Osteoblast (primary cell): ENCODE measurements at regions not wholly inside any gene's neighbourhood (a gene's known extent, or its start where the extent isn't known, plus 50 kb on each side); places are given as distances from the start of the nearest gene placed in this dataset.
"Not testable (repeated sequence)": the region's sequence is repeated elsewhere in the genome, so short reads cannot be mapped to it uniquely, and the experiment has no call there.

Source experiments
- DNase-seq: peaks from one replicate; pipeline ENCODE4 v3.0.0; 2011; ENCODE audit warnings: low spot score, mixed read lengths; ENCODE audit not compliant: insufficient read length; ENCODE audit errors: missing footprints
- H2AFZ ChIP-seq: 2 replicates; pipeline ENCODE4 v1.6.0; 2011; ENCODE audit warnings: mild to moderate bottlenecking, low read length
- H3K27ac ChIP-seq: 2 replicates; pipeline ENCODE4 v1.5.1; 2011; ENCODE audit warnings: mild to moderate bottlenecking, low read depth, low read length, moderate library complexity
- H3K27me3 ChIP-seq: 2 replicates; pipeline ENCODE4 v1.6.0; 2012; ENCODE audit warnings: mild to moderate bottlenecking, control low read depth, inconsistent platforms, low read length, moderate library complexity; ENCODE audit not compliant: insufficient read depth
- H3K36me3 ChIP-seq: 2 replicates; pipeline ENCODE4 v1.5.1; 2011; ENCODE audit warnings: mild to moderate bottlenecking, low read length, control low read depth, moderate library complexity; ENCODE audit not compliant: insufficient read depth
- H3K4me1 ChIP-seq: 2 replicates; pipeline ENCODE4 v1.5.1; 2011; ENCODE audit warnings: mild to moderate bottlenecking, low read length, control low read depth, moderate library complexity; ENCODE audit not compliant: insufficient read depth
- H3K4me2 ChIP-seq: 2 replicates; pipeline ENCODE4 v1.6.0; 2011; ENCODE audit warnings: mild to moderate bottlenecking, low read length; ENCODE audit not compliant: insufficient read depth
- H3K4me3 ChIP-seq: fragments of 200-600 bp; sonication (generic); 3 replicates; pipeline ENCODE4 v1.5.1; 2012; ENCODE audit warnings: mild to moderate bottlenecking, low read length, inconsistent platforms; ENCODE audit not compliant: insufficient read depth
- H3K79me2 ChIP-seq: 2 replicates; pipeline ENCODE4 v1.6.0; 2012; ENCODE audit warnings: mild to moderate bottlenecking, low read length, control low read depth, inconsistent platforms; ENCODE audit not compliant: insufficient read depth
- H3K9me3 ChIP-seq: 2 replicates; pipeline ENCODE4 v1.5.1; 2011; ENCODE audit warnings: low read depth, low read length, control low read depth
- H4K20me1 ChIP-seq: 2 replicates; pipeline ENCODE4 v1.6.0; 2012; ENCODE audit warnings: mild to moderate bottlenecking, low read length, control low read depth; ENCODE audit not compliant: insufficient read depth
- TF ChIP-seq, protein P1 (sequence below): IDR thresholded peaks from 2 replicates; pipeline ENCODE4 v1.5.1; 2011; ENCODE audit warnings: mild to moderate bottlenecking, low read depth, low read length, moderate library complexity; ENCODE audit errors: extremely low read depth

- Histone ChIP-seq H4K20me1 (no peaks in the 10 kb centered on the region), H3K36me3 (no peaks in the 10 kb centered on the region), H3K9me3 (no peaks in the 10 kb centered on the region), H3K4me1 (no peaks in the 10 kb centered on the region), H3K27ac (no peak overlapping the region), H2AFZ (no peak overlapping the region), H3K4me3 (no peak overlapping the region), H3K27me3 (no peaks in the 10 kb centered on the region), H3K4me2 (no peak overlapping the region), H3K79me2 (no peaks in the 10 kb centered on the region)
- DNase-seq: no peak
- TF ChIP-seq, protein P1, sequence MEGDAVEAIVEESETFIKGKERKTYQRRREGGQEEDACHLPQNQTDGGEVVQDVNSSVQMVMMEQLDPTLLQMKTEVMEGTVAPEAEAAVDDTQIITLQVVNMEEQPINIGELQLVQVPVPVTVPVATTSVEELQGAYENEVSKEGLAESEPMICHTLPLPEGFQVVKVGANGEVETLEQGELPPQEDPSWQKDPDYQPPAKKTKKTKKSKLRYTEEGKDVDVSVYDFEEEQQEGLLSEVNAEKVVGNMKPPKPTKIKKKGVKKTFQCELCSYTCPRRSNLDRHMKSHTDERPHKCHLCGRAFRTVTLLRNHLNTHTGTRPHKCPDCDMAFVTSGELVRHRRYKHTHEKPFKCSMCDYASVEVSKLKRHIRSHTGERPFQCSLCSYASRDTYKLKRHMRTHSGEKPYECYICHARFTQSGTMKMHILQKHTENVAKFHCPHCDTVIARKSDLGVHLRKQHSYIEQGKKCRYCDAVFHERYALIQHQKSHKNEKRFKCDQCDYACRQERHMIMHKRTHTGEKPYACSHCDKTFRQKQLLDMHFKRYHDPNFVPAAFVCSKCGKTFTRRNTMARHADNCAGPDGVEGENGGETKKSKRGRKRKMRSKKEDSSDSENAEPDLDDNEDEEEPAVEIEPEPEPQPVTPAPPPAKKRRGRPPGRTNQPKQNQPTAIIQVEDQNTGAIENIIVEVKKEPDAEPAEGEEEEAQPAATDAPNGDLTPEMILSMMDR: no peak
Observed at GRCh38 chrX:55839485-55839884, 121.9 kb downstream of the RRAGB start.

DNA sequence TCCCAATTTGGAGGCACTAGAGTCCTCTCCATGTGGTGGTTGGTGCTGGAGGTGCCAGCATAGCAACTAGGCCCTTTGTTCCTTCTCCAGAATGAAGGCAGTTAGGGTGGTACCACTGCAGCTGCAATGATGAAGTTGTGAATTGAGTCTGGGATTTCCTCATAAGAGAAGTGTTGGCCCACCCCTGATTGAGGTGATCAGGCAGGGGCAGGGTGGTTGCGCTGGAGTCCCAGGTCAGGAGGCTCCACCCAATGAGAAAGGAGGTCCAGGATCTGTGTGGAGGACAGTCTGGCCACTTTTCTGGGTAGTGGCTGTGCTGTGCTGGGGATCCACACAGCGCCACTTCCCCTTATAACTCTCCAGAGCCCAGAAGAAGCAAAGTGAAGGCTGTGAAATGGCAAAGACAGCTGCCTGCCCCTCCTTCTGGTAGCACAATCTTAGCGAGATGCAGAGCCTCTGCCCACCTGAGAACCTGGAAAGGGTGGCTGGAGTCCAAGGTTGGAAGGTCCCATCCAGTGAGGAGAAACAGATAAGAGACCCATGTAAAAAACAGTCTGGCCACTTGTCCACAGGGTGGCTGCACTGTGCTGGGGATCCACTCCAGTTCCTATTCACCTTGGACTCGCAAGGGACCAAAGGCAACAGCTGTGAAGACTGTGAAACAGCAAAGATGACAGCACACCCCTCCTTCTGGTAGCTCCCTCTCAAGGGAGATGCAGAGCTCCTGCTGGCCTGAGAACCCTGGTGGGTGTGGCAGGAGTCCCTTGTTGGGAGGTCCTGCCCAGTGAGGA is 124.6 kb downstream of the RRAGB start:
- Histone ChIP-seq H3K4me2 (no peak overlapping the region), H3K4me1 (no peaks in the 10 kb centered on the region), H3K9me3 (no peaks in the 10 kb centered on the region), H3K27me3 (no peaks in the 10 kb centered on the region), H3K79me2 (no peaks in the 10 kb centered on the region), H3K27ac (no peak overlapping the region), H3K36me3 (no peaks in the 10 kb centered on the region), H3K4me3 (no peak overlapping the region), H4K20me1 (no peaks in the 10 kb centered on the region), H2AFZ (no peak overlapping the region)
- DNase-seq: no peak
- TF ChIP-seq, protein P1: no peak

- not testable (repeated sequence) for H3K4me2 ChIP-seq, DNase-seq, H3K9me3 ChIP-seq, H3K79me2 ChIP-seq, H3K27me3 ChIP-seq, H3K36me3 ChIP-seq, H4K20me1 ChIP-seq, H3K27ac ChIP-seq, H2AFZ ChIP-seq, H3K4me3 ChIP-seq, H3K4me1 ChIP-seq
Observed at GRCh38 chrX:55866779-55867178, 149.2 kb downstream of the RRAGB start.

DNA sequence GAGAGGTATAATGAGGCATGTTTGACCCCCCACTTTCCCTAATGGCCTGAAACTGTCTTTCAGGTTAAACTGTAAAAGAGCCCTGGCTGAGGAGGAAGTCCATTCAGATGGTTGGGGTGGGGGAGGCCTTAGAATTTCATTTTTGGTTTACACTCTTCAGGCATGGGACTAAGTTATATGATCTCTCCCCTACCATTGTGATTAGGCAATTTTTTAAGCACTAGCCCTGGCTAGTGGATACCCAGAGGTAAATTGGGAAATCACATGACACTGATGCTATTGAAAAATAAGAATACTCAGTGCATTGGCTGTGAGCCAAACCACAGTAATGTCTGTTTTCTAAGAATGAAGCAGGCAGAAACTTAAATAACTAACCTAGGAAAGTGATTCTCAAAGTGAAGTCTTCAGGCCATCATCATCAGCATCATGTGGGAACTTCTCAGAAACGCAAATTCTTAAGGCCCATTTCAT is 149.7 kb downstream of the RRAGB start:
- Histone ChIP-seq H3K27me3 (no peaks in the 10 kb centered on the region), H2AFZ (no peak overlapping the region), H3K4me1 (no peaks in the 10 kb centered on the region), H3K4me2 (no peak overlapping the region), H3K79me2 (no peaks in the 10 kb centered on the region), H3K36me3 (no peaks in the 10 kb centered on the region), H3K4me3 (no peak overlapping the region), H3K9me3 (no peaks in the 10 kb centered on the region), H3K27ac (no peak overlapping the region), H4K20me1 (no peaks in the 10 kb centered on the region)
- no peak for DNase-seq
- TF ChIP-seq, protein P1: no peak
